PC-3 (cell line): ENCODE measurements at regions not wholly inside any gene's neighbourhood (a gene's known extent, or its start where the extent isn't known, plus 50 kb on each side); places are given as distances from the start of the nearest gene placed in this dataset.

Experiments used
- EZH2 ChIP-seq: fragments of 300-600 bp; sonication (generic); IDR thresholded peaks from one replicate; pipeline ENCODE4 v1.6.1; 2017; ENCODE audit warnings: antibody characterized with exemption, mild to moderate bottlenecking, low read length; ENCODE audit not compliant: unreplicated experiment
- EZH2phosphoT487 ChIP-seq: fragments of 300-600 bp; sonication (generic); IDR thresholded peaks from 2 replicates; pipeline ENCODE4 v1.6.1; 2018; ENCODE audit warnings: mild to moderate bottlenecking, antibody characterized with exemption, low read length, borderline replicate concordance
- TF ChIP-seq, protein P1 (sequence below): fragments of 300-600 bp; sonication (generic); conservative IDR thresholded peaks from 2 replicates; pipeline ENCODE4 v1.5.1; 2017; ENCODE audit warnings: antibody characterized with exemption, low read depth, mild to moderate bottlenecking, low read length

DNA sequence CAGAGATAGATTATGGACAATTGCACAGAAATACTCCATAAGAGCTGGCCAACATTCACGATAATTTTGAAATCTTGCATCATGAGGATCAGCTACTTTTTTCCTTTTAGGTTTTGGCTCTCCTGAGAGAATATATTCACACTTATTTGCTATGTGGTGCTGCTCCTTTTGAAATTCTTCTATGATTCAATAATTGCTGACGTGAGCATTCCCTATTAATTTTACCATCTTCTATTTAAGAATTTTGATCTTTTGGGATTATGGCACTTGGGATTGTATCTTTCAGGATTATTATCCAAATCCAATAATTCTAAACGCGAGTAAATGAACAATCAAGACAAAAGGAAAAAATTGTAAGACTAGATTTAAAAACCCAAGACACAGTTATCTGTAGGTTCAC is 358.8 kb downstream of the ELAVL2 start:
- TF ChIP-seq, protein P1, sequence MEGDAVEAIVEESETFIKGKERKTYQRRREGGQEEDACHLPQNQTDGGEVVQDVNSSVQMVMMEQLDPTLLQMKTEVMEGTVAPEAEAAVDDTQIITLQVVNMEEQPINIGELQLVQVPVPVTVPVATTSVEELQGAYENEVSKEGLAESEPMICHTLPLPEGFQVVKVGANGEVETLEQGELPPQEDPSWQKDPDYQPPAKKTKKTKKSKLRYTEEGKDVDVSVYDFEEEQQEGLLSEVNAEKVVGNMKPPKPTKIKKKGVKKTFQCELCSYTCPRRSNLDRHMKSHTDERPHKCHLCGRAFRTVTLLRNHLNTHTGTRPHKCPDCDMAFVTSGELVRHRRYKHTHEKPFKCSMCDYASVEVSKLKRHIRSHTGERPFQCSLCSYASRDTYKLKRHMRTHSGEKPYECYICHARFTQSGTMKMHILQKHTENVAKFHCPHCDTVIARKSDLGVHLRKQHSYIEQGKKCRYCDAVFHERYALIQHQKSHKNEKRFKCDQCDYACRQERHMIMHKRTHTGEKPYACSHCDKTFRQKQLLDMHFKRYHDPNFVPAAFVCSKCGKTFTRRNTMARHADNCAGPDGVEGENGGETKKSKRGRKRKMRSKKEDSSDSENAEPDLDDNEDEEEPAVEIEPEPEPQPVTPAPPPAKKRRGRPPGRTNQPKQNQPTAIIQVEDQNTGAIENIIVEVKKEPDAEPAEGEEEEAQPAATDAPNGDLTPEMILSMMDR, result no peak
- no peak for TF ChIP-seq EZH2
- TF ChIP-seq EZH2phosphoT487, result no peak
